H9 (cell line): ENCODE measurements at regions not wholly inside any gene's neighbourhood (a gene's known extent, or its start where the extent isn't known, plus 50 kb on each side); places are given as distances from the start of the nearest gene placed in this dataset.

ENCODE experiments used
- DNase-seq: peaks from one replicate; pipeline ENCODE4 v3.0.0-alpha.2; 2017
- H2AFZ ChIP-seq: one replicate; pipeline ENCODE4 v1.6.1; 2013; ENCODE audit warnings: mild to moderate bottlenecking, low read length, control low read depth, moderate library complexity
- H2AK5ac ChIP-seq: 2 replicates; pipeline ENCODE4 v1.6.1; 2013; ENCODE audit warnings: low read length, control low read depth, mixed read lengths; ENCODE audit not compliant: insufficient read length
- H2BK120ac ChIP-seq: one replicate; pipeline ENCODE4 v1.6.1; 2013; ENCODE audit warnings: low read depth, mild to moderate bottlenecking, low read length, control low read depth, inconsistent platforms; ENCODE audit not compliant: poor library complexity, severe bottlenecking
- H2BK12ac ChIP-seq: 2 replicates; pipeline ENCODE4 v1.6.1; 2013; ENCODE audit warnings: low read length, control low read depth, mixed read lengths, low read depth; ENCODE audit not compliant: insufficient read length
- H2BK15ac ChIP-seq: 2 replicates; pipeline ENCODE4 v1.6.1; 2013; ENCODE audit warnings: low read depth, low read length, control low read depth
- H2BK20ac ChIP-seq: one replicate; pipeline ENCODE4 v1.6.1; 2013; ENCODE audit warnings: low read depth, mild to moderate bottlenecking, low read length, control low read depth, inconsistent platforms; ENCODE audit not compliant: poor library complexity, severe bottlenecking
- H2BK5ac ChIP-seq: 2 replicates; pipeline ENCODE4 v1.6.1; 2013; ENCODE audit warnings: low read length, control low read depth, mixed read lengths; ENCODE audit not compliant: insufficient read length
- H3K14ac ChIP-seq: 2 replicates; pipeline ENCODE4 v1.6.1; 2013; ENCODE audit warnings: low read length, control low read depth; ENCODE audit not compliant: insufficient read depth
- H3K18ac ChIP-seq: 2 replicates; pipeline ENCODE4 v1.6.1; 2013; ENCODE audit warnings: low read depth, mild to moderate bottlenecking, mixed read lengths, low read length, control low read depth; ENCODE audit not compliant: insufficient read length
- H3K23ac ChIP-seq: 2 replicates; pipeline ENCODE4 v1.6.1; 2013; ENCODE audit warnings: low read length, control low read depth, mixed read lengths, low read depth; ENCODE audit not compliant: insufficient read length
- H3K23me2 ChIP-seq: 2 replicates; pipeline ENCODE4 v1.6.1; 2013; ENCODE audit warnings: low read depth, mild to moderate bottlenecking, mixed read lengths, low read length, control low read depth; ENCODE audit not compliant: insufficient read length, poor library complexity, severe bottlenecking
- H3K27ac ChIP-seq: 2 replicates; pipeline ENCODE4 v1.5.1; 2013; ENCODE audit warnings: low read length, control low read depth, mixed read lengths, low read depth; ENCODE audit not compliant: insufficient read length
- H3K27me3 ChIP-seq: 2 replicates; pipeline ENCODE4 v1.6.1; 2013; ENCODE audit warnings: low read length, control low read depth, inconsistent platforms; ENCODE audit not compliant: insufficient read depth
- H3K4ac ChIP-seq: 2 replicates; pipeline ENCODE4 v1.6.1; 2013; ENCODE audit warnings: low read depth, mild to moderate bottlenecking, control low read depth, inconsistent platforms, low read length, moderate library complexity
- H3K4me1 ChIP-seq: 2 replicates; pipeline ENCODE4 v1.6.1; 2013; ENCODE audit warnings: low read length, control low read depth, inconsistent platforms; ENCODE audit not compliant: insufficient read depth
- H3K4me2 ChIP-seq: 2 replicates; pipeline ENCODE4 v1.6.1; 2013; ENCODE audit warnings: low read length, control low read depth, mixed read lengths; ENCODE audit not compliant: insufficient read length, insufficient read depth
- H3K56ac ChIP-seq: 2 replicates; pipeline ENCODE4 v1.6.1; 2013; ENCODE audit warnings: low read depth, mild to moderate bottlenecking, mixed read lengths, low read length, control low read depth; ENCODE audit not compliant: insufficient read length
- H3K79me1 ChIP-seq: 2 replicates; pipeline ENCODE4 v1.6.1; 2013; ENCODE audit warnings: low read depth, mild to moderate bottlenecking, moderate library complexity, low read length, control low read depth, inconsistent platforms; ENCODE audit not compliant: insufficient read depth, poor library complexity, severe bottlenecking
- H3K79me2 ChIP-seq: 2 replicates; pipeline ENCODE4 v1.6.1; 2013; ENCODE audit warnings: low read length, control low read depth, inconsistent platforms; ENCODE audit not compliant: insufficient read depth
- H3K9ac ChIP-seq: 2 replicates; pipeline ENCODE4 v1.6.1; 2013; ENCODE audit warnings: low read length, control low read depth, mixed read lengths; ENCODE audit not compliant: insufficient read length; ENCODE audit errors: extremely low read depth
- H3K9me3 ChIP-seq: one replicate; pipeline ENCODE4 v1.6.1; 2013; ENCODE audit warnings: low read depth, low read length, inconsistent platforms; ENCODE audit not compliant: control insufficient read depth
- H3T11ph ChIP-seq: one replicate; pipeline ENCODE4 v1.6.1; 2013; ENCODE audit warnings: mild to moderate bottlenecking, low read length, control low read depth, inconsistent platforms
- H4K20me1 ChIP-seq: one replicate; pipeline ENCODE4 v1.6.1; 2013; ENCODE audit not compliant: control insufficient read depth, insufficient read length, insufficient read depth
- H4K5ac ChIP-seq: 2 replicates; pipeline ENCODE4 v1.6.1; 2013; ENCODE audit warnings: low read depth, mild to moderate bottlenecking, mixed read lengths, low read length, control low read depth; ENCODE audit not compliant: insufficient read length
- H4K8ac ChIP-seq: replicated peaks from 2 replicates; pipeline ENCODE4 v1.6.1; 2013; ENCODE audit warnings: low read length, control low read depth, mixed read lengths, low read depth; ENCODE audit not compliant: insufficient read length
- H4K91ac ChIP-seq: 2 replicates; pipeline ENCODE4 v1.6.1; 2013; ENCODE audit warnings: low read depth, mild to moderate bottlenecking, moderate library complexity, mixed read lengths, low read length, control low read depth; ENCODE audit not compliant: insufficient read length
- H3K27ac Mint-ChIP-seq, 3 experiments: 2 replicates in 2 of 3; 3 replicates in 1 of 3; pipeline ENCODE4 v1.8.0; 2020 to 2021; ENCODE audit warnings: mixed read lengths in 3 of 3, mild to moderate bottlenecking in 1 of 3, moderate library complexity in 1 of 3
- H3K27me3 Mint-ChIP-seq: 2 replicates; pipeline ENCODE4 v1.8.0; 2021; ENCODE audit warnings: low read depth, mild to moderate bottlenecking, moderate library complexity, mixed read lengths
- H3K36me3 Mint-ChIP-seq, 3 experiments: 2 replicates in 2 of 3; 3 replicates in 1 of 3; pipeline ENCODE4 v1.8.0; 2020 to 2021; ENCODE audit warnings: low read depth in 3 of 3, mixed read lengths in 3 of 3; ENCODE audit not compliant: insufficient read depth in 1 of 3
- H3K4me1 Mint-ChIP-seq, 2 experiments: 2 replicates each; pipeline ENCODE4 v1.8.0; 2020; ENCODE audit warnings: mixed read lengths in 2 of 2
- H3K4me3 Mint-ChIP-seq, 2 experiments: 2 replicates in 1 of 2; 3 replicates in 1 of 2; pipeline ENCODE4 v1.8.0; 2020 to 2021; ENCODE audit warnings: mild to moderate bottlenecking in 2 of 2, mixed read lengths in 2 of 2, moderate library complexity in 1 of 2
- H3K9me3 Mint-ChIP-seq, 2 experiments: 2 replicates in 1 of 2; 3 replicates in 1 of 2; pipeline ENCODE4 v1.8.0; 2020; ENCODE audit warnings: mild to moderate bottlenecking in 2 of 2, mixed read lengths in 2 of 2, moderate library complexity in 1 of 2
- CTCF ChIP-seq: fragments of 200-600 bp; sonication (generic); conservative IDR thresholded peaks from 3 replicates; pipeline ENCODE4 v1.8.0; 2021; ENCODE audit warnings: antibody characterized with exemption, mild to moderate bottlenecking
- WGBS: extraction: QIAGEN DNeasy Blood & Tissue Kit; methylation state at CpG from one replicate; pipeline ENCODE4 v1.1.7; 2013; ENCODE audit warnings: missing lambda C conversion rate, low lambda C conversion rate, mixed read lengths; ENCODE audit not compliant: insufficient read length; ENCODE audit errors: extremely low coverage; 5-methylcytosine and 5-hydroxymethylcytosine counted together

- peaks cover 5 to 6% of the 10 kb centered on the region in 2 experiments; a peak in 2 of 4 replicates for H3K4me1 Mint-ChIP-seq
- no peak overlapping the region for H4K5ac ChIP-seq
These were observed 162.0 kb downstream of the EFNB2 start for GRCh38 chr13:106373304-106373988.

More at GRCh38 chr13:106373304-106373988, 162.0 kb downstream of the EFNB2 start:
- no peaks in the 10 kb centered on the region; a peak in 1 of 5 replicates for H3K9me3 Mint-ChIP-seq
- Histone ChIP-seq H3K4me2 (no peak overlapping the region), H2AFZ (no peak overlapping the region), H3K14ac (no peak overlapping the region; the same call in 1 of the 2 replicates), H3K79me1 (no peaks in the 10 kb centered on the region), H3K4me1 (no peaks in the 10 kb centered on the region), H2BK120ac (no peak overlapping the region), H3T11ph (no peak overlapping the region), H3K56ac (no peak overlapping the region), H2AK5ac (no peak overlapping the region), H2BK5ac (no peak overlapping the region), H3K23me2 (no peaks in the 10 kb centered on the region), H4K91ac (no peak overlapping the region), H3K9me3 (no peaks in the 10 kb centered on the region), H4K8ac (no peak overlapping the region), H2BK12ac (no peak overlapping the region), H3K27ac (no peak overlapping the region), H2BK15ac (no peak overlapping the region), H3K79me2 (no peaks in the 10 kb centered on the region), H3K27me3 (no peaks in the 10 kb centered on the region), H3K9ac (no peak overlapping the region), H3K18ac (no peak overlapping the region), H3K23ac (no peak overlapping the region), H3K4ac (no peak overlapping the region), H2BK20ac (no peak overlapping the region), H4K20me1 (no peaks in the 10 kb centered on the region)
- no peak overlapping the region for H3K4me3 Mint-ChIP-seq
- TF ChIP-seq CTCF, result no peak
- no peak overlapping the region for H3K27ac Mint-ChIP-seq
- DNase-seq, result no peak
- H3K27me3 Mint-ChIP-seq, result peaks cover 1% of the 10 kb centered on the region; the same call in 1 of the 2 replicates
- H3K36me3 Mint-ChIP-seq, result no peaks in the 10 kb centered on the region
- no CpG with 5 or more reads among the region's 7 CpGs for WGBS
